ENCODE measurements at regions not wholly inside any gene's neighbourhood (a gene's known extent, or its start where the extent isn't known, plus 50 kb on each side); places are given as distances from the start of the nearest gene placed in this dataset.

- no peak for DNase-seq (ENCODE audit: low read depth)
- no peak for TF ChIP-seq CTCF (conservative IDR thresholded peaks at IDR 0.05; ENCODE audit: low read depth, low read length)
- H3K4me3 ChIP-seq (ENCODE audit: low read depth, low read length) = no peak overlapping the region
Observed at GRCh38 chr5:152315942-152316341, 89.1 kb downstream of the NMUR2 start.

GRCh38 chr5:152314196-152314829 lies 90.8 kb downstream of the NMUR2 start:
- TF ChIP-seq CTCF (conservative IDR thresholded peaks at IDR 0.05; ENCODE audit: low read depth, low read length) = no peak
- no peak overlapping the region for H3K4me3 ChIP-seq (ENCODE audit: low read depth, low read length)
- no peak for DNase-seq (ENCODE audit: low read depth)

GRCh38 chr5:152309926-152310450 lies 95.1 kb downstream of the NMUR2 start:
- no peak for TF ChIP-seq CTCF (conservative IDR thresholded peaks at IDR 0.05; ENCODE audit: low read depth, low read length)
- no peak overlapping the region for H3K4me3 ChIP-seq (ENCODE audit: low read depth, low read length)
- DNase-seq (ENCODE audit: low read depth) = no peak

- DNase-seq (ENCODE audit: low read depth) = no peak
- no peak for TF ChIP-seq CTCF (conservative IDR thresholded peaks at IDR 0.05; ENCODE audit: low read depth, low read length)
- no peak overlapping the region for H3K4me3 ChIP-seq (ENCODE audit: low read depth, low read length)
Observed at GRCh38 chr5:152306386-152306785, 98.7 kb downstream of the NMUR2 start.

- DNase-seq (ENCODE audit: low read depth) = no peak
- no peak overlapping the region for H3K4me3 ChIP-seq (ENCODE audit: low read depth, low read length)
- TF ChIP-seq CTCF (conservative IDR thresholded peaks at IDR 0.05; ENCODE audit: low read depth, low read length) = no peak
Observed at GRCh38 chr5:152305525-152305924, 99.6 kb downstream of the NMUR2 start.

- DNase-seq (ENCODE audit: low read depth) = no peak
- no peak for TF ChIP-seq CTCF (conservative IDR thresholded peaks at IDR 0.05; ENCODE audit: low read depth, low read length)
- H3K4me3 ChIP-seq (ENCODE audit: low read depth, low read length) = no peak overlapping the region
Observed at GRCh38 chr5:152303841-152304240, 101.2 kb downstream of the NMUR2 start.

- DNase-seq (ENCODE audit: low read depth) = no peak
- TF ChIP-seq CTCF (conservative IDR thresholded peaks at IDR 0.05; ENCODE audit: low read depth, low read length) = no peak
- H3K4me3 ChIP-seq (ENCODE audit: low read depth, low read length) = no peak overlapping the region
Observed at GRCh38 chr5:152297866-152298265, 107.2 kb downstream of the NMUR2 start.

Data from choroid plexus epithelial cell (primary cell).